Esophagus squamous epithelium (tissue), 4 donors: ENCODE measurements at regions not wholly inside any gene's neighbourhood (a gene's known extent, or its start where the extent isn't known, plus 50 kb on each side); places are given as distances from the start of the nearest gene placed in this dataset.

Experiments used
- POLR2A ChIP-seq, 4 donors: fragments of 450-650 bp; IDR thresholded peaks; one replicate each; pipeline ENCODE4 v1.6.1; 2017; ENCODE audit warnings: antibody characterized with exemption in 4 of 4, mild to moderate bottlenecking in 4 of 4, moderate library complexity in 3 of 4
- TF ChIP-seq, protein P1 (sequence below), 6 experiments: fragments of 450-650 bp in 4 of 6; fragments of 200-600 bp in 2 of 6; sonication (generic) in 2 of 6; IDR thresholded peaks; one replicate each; pipeline ENCODE4 v1.5.1; 2016 to 2019; ENCODE audit warnings: antibody characterized with exemption in 6 of 6, mild to moderate bottlenecking in 4 of 6, moderate library complexity in 4 of 6

- no peak for TF ChIP-seq POLR2A (IDR thresholded peaks at IDR 0.05)
- TF ChIP-seq, protein P1, sequence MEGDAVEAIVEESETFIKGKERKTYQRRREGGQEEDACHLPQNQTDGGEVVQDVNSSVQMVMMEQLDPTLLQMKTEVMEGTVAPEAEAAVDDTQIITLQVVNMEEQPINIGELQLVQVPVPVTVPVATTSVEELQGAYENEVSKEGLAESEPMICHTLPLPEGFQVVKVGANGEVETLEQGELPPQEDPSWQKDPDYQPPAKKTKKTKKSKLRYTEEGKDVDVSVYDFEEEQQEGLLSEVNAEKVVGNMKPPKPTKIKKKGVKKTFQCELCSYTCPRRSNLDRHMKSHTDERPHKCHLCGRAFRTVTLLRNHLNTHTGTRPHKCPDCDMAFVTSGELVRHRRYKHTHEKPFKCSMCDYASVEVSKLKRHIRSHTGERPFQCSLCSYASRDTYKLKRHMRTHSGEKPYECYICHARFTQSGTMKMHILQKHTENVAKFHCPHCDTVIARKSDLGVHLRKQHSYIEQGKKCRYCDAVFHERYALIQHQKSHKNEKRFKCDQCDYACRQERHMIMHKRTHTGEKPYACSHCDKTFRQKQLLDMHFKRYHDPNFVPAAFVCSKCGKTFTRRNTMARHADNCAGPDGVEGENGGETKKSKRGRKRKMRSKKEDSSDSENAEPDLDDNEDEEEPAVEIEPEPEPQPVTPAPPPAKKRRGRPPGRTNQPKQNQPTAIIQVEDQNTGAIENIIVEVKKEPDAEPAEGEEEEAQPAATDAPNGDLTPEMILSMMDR (IDR thresholded peaks at IDR 0.05) = no peak
Observed at GRCh38 chr16:59342669-59343068, 608.6 kb upstream of the GOT2 start.
